Left renal cortex interstitium (tissue), 4 donors: ENCODE measurements at regions not wholly inside any gene's neighbourhood (a gene's known extent, or its start where the extent isn't known, plus 50 kb on each side); places are given as distances from the start of the nearest gene placed in this dataset.
"Not testable (repeated sequence)": the region's sequence is repeated elsewhere in the genome, so short reads cannot be mapped to it uniquely, and the experiment has no call there.

ENCODE experiments used
- DNase-seq, 4 donors: peaks; one replicate each; pipeline ENCODE4 v3.0.0-alpha.2; 2013; ENCODE audit warnings: low read depth in 4 of 4, low spot score in 2 of 4, missing footprints in 1 of 4

DNA sequence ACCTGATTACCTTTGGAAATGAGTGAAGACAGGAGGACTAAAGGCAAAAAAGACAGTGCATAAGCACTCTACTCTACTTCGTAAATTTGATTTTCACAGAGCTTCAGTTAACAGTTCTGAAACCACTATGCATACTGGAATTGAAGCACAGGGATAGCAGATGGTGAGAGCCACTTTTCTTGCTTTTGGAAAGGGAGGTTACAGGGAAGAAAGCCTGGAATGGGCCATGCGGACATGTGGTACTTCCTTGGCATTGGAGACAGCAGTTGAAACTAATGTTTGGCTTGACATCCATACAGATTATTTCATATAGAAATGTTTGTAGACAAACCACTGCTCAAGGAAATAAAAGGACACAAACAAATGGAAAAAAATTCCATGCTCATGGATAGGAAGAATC lies 585.6 kb upstream of the RAB6C start:
- no peak for DNase-seq

GRCh38 chr2:129396980-129397599 lies 582.4 kb upstream of the RAB6C start:
- DNase-seq, result peak in 2 of 4 donors; percentile 14 to 28

DNA sequence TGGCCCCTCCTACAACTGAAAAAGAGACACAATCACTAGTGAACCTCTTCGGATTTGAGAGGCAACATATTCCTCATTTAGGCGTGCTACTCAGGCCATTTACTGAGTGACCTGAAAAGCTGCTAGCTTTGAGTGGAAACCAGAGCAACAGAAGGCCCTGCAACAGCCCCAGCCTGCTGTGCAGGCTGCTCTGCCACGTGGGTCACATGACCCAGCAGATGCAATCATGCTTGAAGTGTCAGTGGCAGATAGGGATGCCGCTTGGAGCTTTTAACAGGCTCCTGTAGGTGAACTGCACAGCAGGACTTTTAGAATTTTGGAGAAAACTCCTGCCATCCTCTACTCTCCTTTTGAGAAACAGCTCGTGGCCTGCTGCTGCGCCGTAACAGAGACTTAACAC lies 578.6 kb upstream of the RAB6C start:
- DNase-seq, result peak in 2 of 4 donors; percentile 11 to 17

DNA sequence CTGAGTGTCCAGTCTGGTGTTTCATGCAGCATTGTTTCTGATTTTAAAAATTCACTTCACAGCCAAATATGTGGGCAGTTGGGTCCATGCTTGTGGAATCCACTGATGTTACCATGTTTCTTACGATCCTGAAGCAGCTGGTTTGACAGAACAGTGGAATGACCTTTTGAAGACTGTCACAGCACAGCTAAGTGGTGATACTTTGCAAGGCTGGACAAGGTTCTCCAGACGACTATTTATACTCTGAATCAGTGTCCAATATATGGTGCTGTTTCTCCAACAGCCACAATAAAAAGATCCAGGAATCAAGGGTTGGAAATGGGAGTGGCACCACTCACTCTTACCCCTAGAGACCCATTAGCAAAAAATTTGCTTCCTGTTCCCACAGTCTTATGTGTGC lies 577.4 kb upstream of the RAB6C start:
- no peak for DNase-seq

DNA sequence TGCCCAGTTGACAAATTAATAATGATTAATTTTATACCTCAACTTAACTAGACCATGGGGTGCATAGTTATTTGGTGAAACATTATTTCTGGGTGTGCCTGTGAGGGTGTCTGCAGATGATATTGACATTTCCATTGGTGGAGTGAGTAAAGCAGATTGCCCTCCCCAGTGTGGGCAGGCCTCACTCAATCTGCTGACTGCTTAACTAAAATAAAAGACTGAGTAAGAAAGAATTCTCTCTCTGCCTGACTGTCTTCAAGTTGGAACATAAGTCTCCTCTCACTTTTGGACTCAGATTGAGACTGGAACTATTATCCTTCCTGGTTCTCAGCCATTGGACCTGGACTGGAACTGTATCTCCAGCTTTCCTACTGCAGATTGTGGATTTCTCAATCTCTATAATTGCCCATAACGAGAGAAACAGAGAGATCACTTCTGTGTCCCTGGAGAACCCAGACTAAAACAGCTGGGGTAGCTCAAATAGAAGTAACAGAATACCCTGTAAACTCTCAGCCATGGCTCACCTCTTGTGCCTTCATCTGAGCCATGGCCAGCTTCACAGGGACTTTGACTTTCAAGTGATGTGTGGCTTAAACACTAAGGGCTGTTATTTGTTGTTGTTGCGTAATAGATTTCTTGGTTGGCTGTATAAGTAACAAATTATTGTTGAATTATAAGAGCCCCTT lies 575.3 kb upstream of the RAB6C start:
- no peak for DNase-seq

- DNase-seq, result no peak
Measured at GRCh38 chr2:129408570-129408969, 570.9 kb upstream of the RAB6C start.

- DNase-seq, result not testable (repeated sequence)
Measured at GRCh38 chr2:129417041-129417440, 562.4 kb upstream of the RAB6C start.

- no peak for DNase-seq
Measured at GRCh38 chr2:129422028-129422427, 557.4 kb upstream of the RAB6C start.

GRCh38 chr2:129428086-129428660 lies 551.3 kb upstream of the RAB6C start:
- DNase-seq, result no peak

DNA sequence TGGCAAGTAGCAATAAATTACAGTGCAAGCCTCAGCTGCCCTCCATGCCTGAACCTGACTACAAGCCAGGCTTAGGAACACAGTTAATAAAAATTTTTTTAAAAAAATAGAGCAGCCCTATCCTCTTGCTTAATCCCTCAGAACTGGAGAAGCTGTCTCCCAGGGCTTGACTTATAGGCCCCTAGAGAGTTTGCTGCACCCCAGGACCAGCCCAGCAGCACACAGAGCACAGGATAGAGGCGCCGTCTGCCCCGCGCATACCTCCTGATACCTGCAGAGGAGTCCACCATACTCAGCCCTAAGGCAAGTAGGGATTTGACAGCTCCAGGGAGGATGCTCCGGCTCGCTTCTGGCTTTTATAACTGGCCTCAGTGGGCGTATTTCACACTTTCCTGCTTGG lies 548.6 kb upstream of the RAB6C start:
- DNase-seq, result no peak

- no peak for DNase-seq
Measured at GRCh38 chr2:129431881-129432280, 547.6 kb upstream of the RAB6C start.

- DNase-seq, result no peak
Measured at GRCh38 chr2:129436809-129437208, 542.7 kb upstream of the RAB6C start.

GRCh38 chr2:129437725-129438124 lies 541.7 kb upstream of the RAB6C start:
- DNase-seq, result no peak

GRCh38 chr2:129438501-129439057 lies 540.9 kb upstream of the RAB6C start:
- DNase-seq, result no peak

DNA sequence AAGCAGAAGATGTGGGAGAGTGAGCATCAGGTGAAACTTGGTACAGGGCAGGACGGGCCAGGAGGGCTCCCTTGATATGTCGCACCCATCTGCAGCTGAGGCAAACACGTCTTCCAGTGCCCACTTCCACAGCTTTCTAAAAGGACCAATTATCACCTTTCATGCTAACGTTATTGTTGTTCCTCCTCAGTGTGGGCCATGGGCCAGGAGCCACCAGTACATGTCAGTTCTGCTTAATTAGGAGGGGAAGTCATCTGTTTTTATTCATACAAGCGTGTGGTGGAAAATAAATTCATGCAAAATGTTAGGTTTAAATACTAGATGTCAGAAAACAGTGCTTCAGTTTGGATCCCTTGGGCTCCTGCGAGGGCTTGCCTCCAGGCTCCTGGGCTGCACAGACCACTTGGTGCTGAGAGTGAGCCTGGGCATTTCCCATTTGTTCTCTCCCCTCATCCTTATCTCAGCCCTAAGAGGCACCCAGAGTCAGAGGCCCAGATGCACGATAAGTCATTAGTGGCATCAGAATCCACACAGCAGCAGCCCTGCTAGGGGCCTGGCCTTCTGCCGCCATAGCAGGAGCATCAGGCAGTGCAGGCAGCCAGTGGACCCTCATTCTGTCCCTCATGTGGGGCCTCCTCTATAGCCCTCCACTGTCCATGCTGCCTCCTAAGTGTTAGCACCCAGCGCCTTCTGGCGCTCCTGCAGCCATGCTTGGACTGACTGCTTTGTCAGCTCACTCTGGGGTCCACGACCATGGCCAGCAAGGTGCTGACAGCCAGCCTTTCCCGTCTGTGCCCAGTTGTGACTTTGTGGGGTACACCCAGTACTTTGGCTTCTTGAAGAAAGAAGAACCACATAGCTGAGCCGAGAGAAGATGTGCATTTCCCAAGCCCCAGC lies 539.8 kb upstream of the RAB6C start:
- no peak for DNase-seq

GRCh38 chr2:129441610-129442009 lies 537.9 kb upstream of the RAB6C start:
- DNase-seq, result no peak

DNA sequence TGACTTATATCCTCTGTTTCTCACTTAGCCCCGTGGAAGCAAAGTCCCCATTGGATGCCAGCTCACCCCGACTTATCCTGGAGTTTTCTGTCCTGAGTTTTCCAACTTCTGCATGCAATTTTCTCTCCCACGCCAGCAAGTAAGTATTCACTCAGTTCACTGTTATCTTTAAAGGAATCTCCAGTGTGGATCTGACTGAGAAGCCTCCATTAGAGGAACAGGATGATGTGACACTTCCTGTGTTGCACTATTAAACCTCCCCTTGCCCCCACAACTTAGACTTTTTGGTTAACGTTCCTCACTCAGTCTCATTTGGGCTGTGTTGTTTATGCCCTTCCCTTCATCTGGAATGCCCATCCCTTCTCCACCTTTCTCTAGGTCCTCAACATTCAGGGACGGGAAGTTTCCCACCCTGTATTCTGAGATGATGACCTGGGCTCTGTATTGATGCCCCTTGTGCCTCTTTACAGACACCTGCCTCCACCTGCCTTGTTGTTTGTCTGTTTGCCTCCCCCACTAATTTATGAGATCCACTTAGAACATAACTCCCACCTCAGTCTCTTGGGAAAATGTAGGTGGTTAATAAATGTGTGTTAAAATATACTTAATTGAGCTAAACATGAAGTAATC lies 536.1 kb upstream of the RAB6C start:
- no peak for DNase-seq

DNA sequence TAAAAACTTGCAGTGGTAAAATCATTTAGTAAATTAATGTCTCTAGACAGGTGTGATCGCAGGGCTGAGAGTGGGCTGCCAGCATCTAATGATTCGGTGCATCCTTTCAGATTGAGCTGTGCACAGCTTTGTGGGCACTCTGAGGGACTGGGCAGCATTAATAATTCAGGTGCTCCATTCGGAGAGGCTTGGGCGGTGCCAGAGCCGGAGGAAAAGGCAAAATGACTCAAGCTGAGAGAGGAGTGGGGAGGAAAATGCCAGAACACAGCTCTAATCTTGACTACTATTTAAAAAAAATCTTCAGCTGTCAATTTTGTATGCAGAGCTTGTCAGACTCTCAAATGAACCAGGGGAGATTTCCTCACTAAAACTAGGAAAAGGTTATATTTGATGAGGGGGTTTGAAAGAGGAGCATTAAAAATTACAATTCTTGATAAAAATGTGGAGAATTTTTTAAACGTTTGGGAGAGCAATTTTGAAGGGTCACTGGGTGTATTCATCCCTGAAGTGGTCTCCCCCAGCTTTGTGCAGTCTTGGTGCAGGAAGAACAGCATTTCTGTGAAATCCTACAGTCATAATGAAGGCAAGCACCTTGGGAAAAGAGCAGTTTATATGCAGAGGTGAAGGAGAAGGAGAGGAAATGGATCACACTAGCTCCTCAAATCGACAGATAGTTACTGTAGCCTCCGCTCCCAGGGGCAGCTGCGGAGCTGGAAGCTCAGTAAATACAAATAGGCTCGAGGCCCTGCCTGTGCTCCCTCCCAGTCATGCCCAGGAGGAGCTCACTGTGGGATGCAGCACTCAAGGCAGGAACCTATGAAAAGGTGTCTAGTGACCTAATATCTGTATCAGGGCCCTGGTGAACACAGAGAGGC lies 535.4 kb upstream of the RAB6C start:
- DNase-seq, result no peak

- no peak for DNase-seq
Measured at GRCh38 chr2:129444751-129445150, 534.7 kb upstream of the RAB6C start.
